ENCODE measurements at regions not wholly inside any gene's neighbourhood (a gene's known extent, or its start where the extent isn't known, plus 50 kb on each side); places are given as distances from the start of the nearest gene placed in this dataset.

- TF ChIP-seq POLR2A (IDR thresholded peaks at IDR 0.05; ENCODE audit: low read length), result no peak
- TF ChIP-seq, protein P1, sequence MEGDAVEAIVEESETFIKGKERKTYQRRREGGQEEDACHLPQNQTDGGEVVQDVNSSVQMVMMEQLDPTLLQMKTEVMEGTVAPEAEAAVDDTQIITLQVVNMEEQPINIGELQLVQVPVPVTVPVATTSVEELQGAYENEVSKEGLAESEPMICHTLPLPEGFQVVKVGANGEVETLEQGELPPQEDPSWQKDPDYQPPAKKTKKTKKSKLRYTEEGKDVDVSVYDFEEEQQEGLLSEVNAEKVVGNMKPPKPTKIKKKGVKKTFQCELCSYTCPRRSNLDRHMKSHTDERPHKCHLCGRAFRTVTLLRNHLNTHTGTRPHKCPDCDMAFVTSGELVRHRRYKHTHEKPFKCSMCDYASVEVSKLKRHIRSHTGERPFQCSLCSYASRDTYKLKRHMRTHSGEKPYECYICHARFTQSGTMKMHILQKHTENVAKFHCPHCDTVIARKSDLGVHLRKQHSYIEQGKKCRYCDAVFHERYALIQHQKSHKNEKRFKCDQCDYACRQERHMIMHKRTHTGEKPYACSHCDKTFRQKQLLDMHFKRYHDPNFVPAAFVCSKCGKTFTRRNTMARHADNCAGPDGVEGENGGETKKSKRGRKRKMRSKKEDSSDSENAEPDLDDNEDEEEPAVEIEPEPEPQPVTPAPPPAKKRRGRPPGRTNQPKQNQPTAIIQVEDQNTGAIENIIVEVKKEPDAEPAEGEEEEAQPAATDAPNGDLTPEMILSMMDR (IDR thresholded peaks at IDR 0.05), result no peak
- no peak for TF ChIP-seq SREBF2 (IDR thresholded peaks at IDR 0.05)
Observed at GRCh38 chr14:82159624-82160023, 626.0 kb upstream of the SEL1L start.
